ENCODE measurements at regions not wholly inside any gene's neighbourhood (a gene's known extent, or its start where the extent isn't known, plus 50 kb on each side); places are given as distances from the start of the nearest gene placed in this dataset.
A peak's percentile ranks its signal among the peaks of the same experiment; 100 is the strongest.

- H3K4me3 ChIP-seq, result no peak overlapping the region
- no peaks in the 10 kb centered on the region for H3K36me3 ChIP-seq
- H3K27ac ChIP-seq, result peak overlapping the region; percentile 79
- H3K9ac ChIP-seq (ENCODE audit: low read depth in 2 of 2, low read length in 2 of 2), result peak overlapping the region in 1 of 2 donors; percentile 77
- no peaks in the 10 kb centered on the region for H3K27me3 ChIP-seq
- no peak for TF ChIP-seq CTCF (IDR thresholded peaks at IDR 0.05)
- H3K9me3 ChIP-seq, result no peaks in the 10 kb centered on the region
- peak; percentile 51 for DNase-seq
- intact Hi-C loops (cut with DNase I), result loop anchor here (10.0 kb wide), 1 partner anchor 54 kb away; no protein-coding TSS in a partner anchor
- peaks cover 10% of the 10 kb centered on the region for H3K4me1 ChIP-seq
Measured at GRCh38 chr13:73138638-73139491, 80.1 kb downstream of the KLF5 start.

GRCh38 chr13:73138276-73138637, 79.5 kb downstream of the KLF5 start:
- no peak for DNase-seq
- no peaks in the 10 kb centered on the region for H3K36me3 ChIP-seq
- H3K27me3 ChIP-seq, result no peaks in the 10 kb centered on the region
- H3K9me3 ChIP-seq, result no peaks in the 10 kb centered on the region
- no peak overlapping the region for H3K4me3 ChIP-seq
- peak overlapping the region in 1 of 2 donors; percentile 77 for H3K9ac ChIP-seq (ENCODE audit: low read depth in 2 of 2, low read length in 2 of 2)
- peak overlapping the region; percentile 79 for H3K27ac ChIP-seq
- peaks cover 10% of the 10 kb centered on the region for H3K4me1 ChIP-seq
- intact Hi-C loops (cut with DNase I), result loop anchor here (10.0 kb wide), 1 partner anchor 53 kb away; no protein-coding TSS in a partner anchor
- TF ChIP-seq CTCF (IDR thresholded peaks at IDR 0.05), result no peak

GRCh38 chr13:73136776-73137175, 78.0 kb downstream of the KLF5 start:
- Histone ChIP-seq H3K36me3 (no peaks in the 10 kb centered on the region), H3K27ac (no peak overlapping the region), H3K4me1 (peaks cover 10% of the 10 kb centered on the region), H3K9me3 (no peaks in the 10 kb centered on the region), H3K4me3 (no peak overlapping the region), H3K9ac (ENCODE audit: low read depth in 2 of 2, low read length in 2 of 2) (peak overlapping the region in 1 of 2 donors; percentile 39), H3K27me3 (no peaks in the 10 kb centered on the region)
- intact Hi-C loops (cut with DNase I), result loop anchor here (10.0 kb wide), 1 partner anchor 52 kb away; no protein-coding TSS in a partner anchor
- TF ChIP-seq CTCF (IDR thresholded peaks at IDR 0.05), result no peak
- DNase-seq, result no peak

- H3K36me3 ChIP-seq, result no peaks in the 10 kb centered on the region
- H3K4me1 ChIP-seq, result no peaks in the 10 kb centered on the region
- TF ChIP-seq CTCF (IDR thresholded peaks at IDR 0.05), result no peak
- no peaks in the 10 kb centered on the region for H3K27me3 ChIP-seq
- peak overlapping the region; percentile 2 for H3K27ac ChIP-seq
- peak; percentile 85 for DNase-seq
- no peaks in the 10 kb centered on the region for H3K9me3 ChIP-seq
- no peak overlapping the region for H3K9ac ChIP-seq (ENCODE audit: low read depth in 2 of 2, low read length in 2 of 2)
- no peak overlapping the region for H3K4me3 ChIP-seq
- intact Hi-C loops (cut with DNase I), result loop anchor here (10.0 kb wide), 1 partner anchor 49 kb away; no protein-coding TSS in a partner anchor
Measured at GRCh38 chr13:73133531-73133930, 74.7 kb downstream of the KLF5 start.

- H3K9ac ChIP-seq (ENCODE audit: low read depth in 2 of 2, low read length in 2 of 2), result no peak overlapping the region
- DNase-seq, result peak; percentile 15
- no peaks in the 10 kb centered on the region for H3K4me1 ChIP-seq
- no peaks in the 10 kb centered on the region for H3K9me3 ChIP-seq
- intact Hi-C loops (cut with DNase I), result loop anchor here (10.0 kb wide), 1 partner anchor 46 kb away; no protein-coding TSS in a partner anchor
- H3K27ac ChIP-seq, result no peak overlapping the region
- H3K27me3 ChIP-seq, result no peaks in the 10 kb centered on the region
- no peaks in the 10 kb centered on the region for H3K36me3 ChIP-seq
- H3K4me3 ChIP-seq, result no peak overlapping the region
- no peak for TF ChIP-seq CTCF (IDR thresholded peaks at IDR 0.05)
Measured at GRCh38 chr13:73131247-73131646, 72.4 kb downstream of the KLF5 start.

Data from colonic mucosa (tissue), 4 donors.